HFFc6 (cell line): ENCODE measurements at regions not wholly inside any gene's neighbourhood (a gene's known extent, or its start where the extent isn't known, plus 50 kb on each side); places are given as distances from the start of the nearest gene placed in this dataset.
"Not testable (repeated sequence)": the region's sequence is repeated elsewhere in the genome, so short reads cannot be mapped to it uniquely, and the experiment has no call there.

Experiments used
- DNase-seq: peaks from one replicate; pipeline ENCODE4 v3.0.0-alpha.2; 2018
- H3K27ac Mint-ChIP-seq: 2 replicates; pipeline ENCODE4 v1.8.0; 2020; ENCODE audit warnings: mild to moderate bottlenecking, mixed read lengths
- H3K27me3 Mint-ChIP-seq: 2 replicates; pipeline ENCODE4 v1.8.0; 2021; ENCODE audit warnings: mild to moderate bottlenecking, moderate library complexity, mixed read lengths; ENCODE audit not compliant: insufficient read depth
- H3K36me3 Mint-ChIP-seq: 2 replicates; pipeline ENCODE4 v1.8.0; 2021; ENCODE audit warnings: low read depth, mixed read lengths
- H3K4me1 Mint-ChIP-seq: 2 replicates; pipeline ENCODE4 v1.8.0; 2020; ENCODE audit warnings: low read depth, mixed read lengths
- H3K4me3 Mint-ChIP-seq: 2 replicates; pipeline ENCODE4 v1.8.0; 2020; ENCODE audit warnings: mild to moderate bottlenecking, moderate library complexity, mixed read lengths
- H3K9me3 Mint-ChIP-seq: 2 replicates; pipeline ENCODE4 v1.8.0; 2020; ENCODE audit warnings: mild to moderate bottlenecking, mixed read lengths
- TF ChIP-seq, protein P1 (sequence below): fragments of 200-600 bp; sonication (generic); IDR thresholded peaks from 2 replicates; pipeline ENCODE4 v1.5.0; 2021; ENCODE audit warnings: antibody characterized with exemption, mild to moderate bottlenecking

DNA sequence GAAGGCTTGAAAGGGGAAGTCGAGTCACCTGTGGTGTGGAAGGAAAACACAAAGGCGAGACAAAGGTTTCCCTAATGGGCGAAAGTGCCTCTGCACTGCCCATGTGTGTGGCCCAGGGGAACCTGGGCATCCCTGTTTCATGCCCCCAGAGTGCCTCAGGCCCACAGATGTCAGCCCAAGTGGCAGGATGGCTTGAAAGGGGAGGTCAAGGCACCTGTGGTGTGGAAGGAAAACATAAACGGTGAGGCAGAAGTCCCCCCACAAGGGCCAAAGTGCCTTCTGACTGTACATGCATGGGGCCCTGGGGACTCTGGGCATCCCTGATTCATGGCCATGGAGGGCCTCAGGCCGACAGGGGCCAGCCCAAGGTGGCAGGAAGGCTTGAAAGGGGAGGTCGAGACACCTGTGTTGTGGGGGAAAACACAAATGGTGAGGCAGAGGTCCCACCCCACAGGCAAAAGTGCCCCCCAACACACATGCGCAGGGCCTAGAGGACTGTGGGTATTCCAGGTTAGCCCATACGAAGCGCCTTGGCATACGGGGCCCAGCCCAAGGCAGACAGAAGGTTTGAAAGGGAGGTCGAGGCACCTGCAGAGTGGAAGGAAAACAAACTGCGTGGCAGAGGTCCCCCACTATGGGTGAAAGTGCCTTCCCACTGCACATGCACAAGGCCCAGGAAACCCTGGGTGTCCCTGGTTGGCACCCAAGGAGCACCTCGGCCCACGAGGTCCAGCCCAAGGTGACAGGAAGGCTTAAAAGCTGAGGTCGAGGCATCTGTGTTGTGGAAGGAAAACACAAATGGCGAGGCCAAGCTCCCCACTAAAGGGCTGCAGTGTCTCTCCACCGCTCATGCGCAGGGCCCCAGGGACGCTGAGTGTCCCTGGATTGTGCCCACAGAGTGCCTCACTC lies 382.3 kb downstream of the ALG10 start:
- no peak for DNase-seq
- H3K4me1 Mint-ChIP-seq, result no peaks in the 10 kb centered on the region
- H3K36me3 Mint-ChIP-seq, result peaks cover 11% of the 10 kb centered on the region
- no peak overlapping the region for H3K4me3 Mint-ChIP-seq
- H3K27ac Mint-ChIP-seq, result no peak overlapping the region
- H3K27me3 Mint-ChIP-seq, result peaks cover 2% of the 10 kb centered on the region; the same call in 1 of the 2 replicates
- TF ChIP-seq, protein P1, sequence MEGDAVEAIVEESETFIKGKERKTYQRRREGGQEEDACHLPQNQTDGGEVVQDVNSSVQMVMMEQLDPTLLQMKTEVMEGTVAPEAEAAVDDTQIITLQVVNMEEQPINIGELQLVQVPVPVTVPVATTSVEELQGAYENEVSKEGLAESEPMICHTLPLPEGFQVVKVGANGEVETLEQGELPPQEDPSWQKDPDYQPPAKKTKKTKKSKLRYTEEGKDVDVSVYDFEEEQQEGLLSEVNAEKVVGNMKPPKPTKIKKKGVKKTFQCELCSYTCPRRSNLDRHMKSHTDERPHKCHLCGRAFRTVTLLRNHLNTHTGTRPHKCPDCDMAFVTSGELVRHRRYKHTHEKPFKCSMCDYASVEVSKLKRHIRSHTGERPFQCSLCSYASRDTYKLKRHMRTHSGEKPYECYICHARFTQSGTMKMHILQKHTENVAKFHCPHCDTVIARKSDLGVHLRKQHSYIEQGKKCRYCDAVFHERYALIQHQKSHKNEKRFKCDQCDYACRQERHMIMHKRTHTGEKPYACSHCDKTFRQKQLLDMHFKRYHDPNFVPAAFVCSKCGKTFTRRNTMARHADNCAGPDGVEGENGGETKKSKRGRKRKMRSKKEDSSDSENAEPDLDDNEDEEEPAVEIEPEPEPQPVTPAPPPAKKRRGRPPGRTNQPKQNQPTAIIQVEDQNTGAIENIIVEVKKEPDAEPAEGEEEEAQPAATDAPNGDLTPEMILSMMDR, result no peak
- H3K9me3 Mint-ChIP-seq, result peaks cover 79% of the 10 kb centered on the region

DNA sequence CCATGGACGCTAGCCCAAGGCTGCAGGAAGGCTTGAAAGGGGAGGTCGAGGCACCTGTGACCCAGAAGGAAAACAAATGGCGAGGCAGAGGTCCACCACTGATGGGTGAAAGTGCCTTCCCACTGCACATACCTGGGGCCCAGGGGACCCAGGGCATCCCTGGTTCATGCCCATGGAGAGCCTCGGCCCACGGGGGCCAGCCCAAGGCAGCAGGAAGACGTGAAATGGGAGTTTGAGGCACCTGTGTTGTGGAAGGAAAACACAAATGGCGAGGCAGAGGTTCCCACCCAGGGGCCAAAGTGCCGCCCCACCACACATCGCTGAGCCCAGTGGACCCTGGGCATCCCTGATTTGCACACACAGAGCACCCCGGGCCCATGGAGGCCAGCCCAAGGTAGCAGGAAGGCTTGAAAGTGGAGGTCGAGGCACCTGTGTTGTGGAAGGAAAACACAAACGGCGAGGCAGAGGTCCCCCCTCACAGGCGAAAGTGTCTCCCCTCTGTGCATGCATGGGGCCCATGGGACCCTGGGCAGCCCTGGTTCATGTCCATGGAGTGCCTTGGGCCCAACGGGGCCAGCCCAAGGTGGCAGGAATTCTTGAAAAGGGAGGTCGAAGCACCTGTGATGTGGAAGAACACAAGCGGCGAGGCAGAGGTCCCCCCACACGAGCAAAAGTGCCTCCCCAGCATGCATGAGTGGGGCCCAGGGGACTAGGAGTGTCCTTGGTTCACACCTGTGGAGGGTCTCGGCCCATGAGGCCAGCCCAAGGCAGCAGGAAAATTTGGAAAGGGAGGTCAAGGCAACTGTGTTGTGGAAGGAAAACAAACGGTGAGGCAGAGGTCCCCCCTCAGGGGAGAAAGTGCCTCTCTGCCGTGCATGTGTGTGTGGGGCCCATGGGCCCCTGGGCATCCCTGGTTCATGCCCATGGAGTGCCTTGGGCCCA lies 383.3 kb downstream of the ALG10 start:
- Mint-ChIP-seq H3K9me3 (peaks cover 86% of the 10 kb centered on the region), H3K36me3 (peaks cover 14% of the 10 kb centered on the region), H3K4me3 (no peak overlapping the region), H3K27ac (no peak overlapping the region), H3K4me1 (no peaks in the 10 kb centered on the region), H3K27me3 (peaks cover 2% of the 10 kb centered on the region; the same call in 1 of the 2 replicates)
- TF ChIP-seq, protein P1, result no peak
- DNase-seq, result no peak

DNA sequence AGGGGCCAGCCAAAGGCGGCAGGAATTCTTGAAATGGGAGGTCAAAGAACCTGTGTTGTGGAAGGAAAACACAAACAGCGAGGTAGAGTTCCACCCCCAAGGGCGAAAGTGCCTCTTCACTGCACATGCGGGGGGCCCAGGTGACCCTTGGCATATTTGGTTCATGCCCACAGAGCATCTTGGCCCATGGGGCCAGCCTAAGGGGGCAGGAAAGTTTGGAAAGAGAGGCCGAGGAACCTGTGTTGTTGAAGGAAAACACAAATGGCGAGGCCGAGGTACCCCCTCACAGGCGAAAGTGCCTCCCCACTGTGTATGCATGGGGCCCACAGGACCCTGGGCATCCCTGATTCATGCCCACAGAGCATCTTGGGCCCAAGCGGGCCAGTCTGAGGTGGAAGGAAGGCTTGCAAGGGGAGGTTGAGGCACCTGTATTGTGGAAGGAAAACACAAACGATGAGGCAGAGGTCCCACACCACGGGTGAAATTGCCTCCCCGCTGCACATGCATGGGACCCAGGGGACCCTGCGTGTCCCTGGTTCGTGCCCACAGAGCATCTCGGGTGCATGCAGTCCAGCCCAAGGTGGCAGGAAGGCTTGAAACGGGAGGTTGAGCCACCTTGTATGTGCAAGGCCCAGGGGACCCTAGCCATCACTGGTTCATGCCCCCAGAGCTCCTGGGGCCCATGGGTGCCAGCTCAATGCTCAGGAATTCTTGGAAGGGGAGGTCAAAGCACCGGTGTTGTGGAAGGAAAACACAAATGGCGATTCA lies 384.1 kb downstream of the ALG10 start:
- no peak for DNase-seq
- no peak overlapping the region for H3K27ac Mint-ChIP-seq
- H3K4me1 Mint-ChIP-seq, result no peaks in the 10 kb centered on the region
- H3K36me3 Mint-ChIP-seq, result peaks cover 21% of the 10 kb centered on the region
- H3K4me3 Mint-ChIP-seq, result no peak overlapping the region
- H3K27me3 Mint-ChIP-seq, result no peaks in the 10 kb centered on the region
- H3K9me3 Mint-ChIP-seq, result peaks cover 85% of the 10 kb centered on the region
- TF ChIP-seq, protein P1, result no peak

DNA sequence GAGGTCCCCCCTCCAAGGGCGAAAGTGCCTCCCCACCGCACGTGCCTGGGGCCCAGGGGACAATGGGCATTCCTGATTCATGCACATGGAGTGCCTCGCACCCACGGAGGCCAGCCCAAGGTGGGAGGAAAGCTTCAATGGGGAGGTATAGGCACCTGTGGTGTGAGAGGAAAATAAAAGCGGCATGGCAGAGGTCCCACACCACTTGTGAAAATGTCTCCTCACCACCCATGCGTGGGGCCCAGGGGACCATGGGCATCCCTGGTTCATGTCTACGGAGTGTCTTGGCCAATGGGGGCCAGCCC lies 384.7 kb downstream of the ALG10 start:
- Mint-ChIP-seq H3K27ac (no peak overlapping the region), H3K27me3 (no peaks in the 10 kb centered on the region), H3K9me3 (peaks cover 88% of the 10 kb centered on the region), H3K36me3 (peaks cover 21% of the 10 kb centered on the region), H3K4me3 (no peak overlapping the region), H3K4me1 (no peaks in the 10 kb centered on the region)
- no peak for DNase-seq
- TF ChIP-seq, protein P1, result no peak

DNA sequence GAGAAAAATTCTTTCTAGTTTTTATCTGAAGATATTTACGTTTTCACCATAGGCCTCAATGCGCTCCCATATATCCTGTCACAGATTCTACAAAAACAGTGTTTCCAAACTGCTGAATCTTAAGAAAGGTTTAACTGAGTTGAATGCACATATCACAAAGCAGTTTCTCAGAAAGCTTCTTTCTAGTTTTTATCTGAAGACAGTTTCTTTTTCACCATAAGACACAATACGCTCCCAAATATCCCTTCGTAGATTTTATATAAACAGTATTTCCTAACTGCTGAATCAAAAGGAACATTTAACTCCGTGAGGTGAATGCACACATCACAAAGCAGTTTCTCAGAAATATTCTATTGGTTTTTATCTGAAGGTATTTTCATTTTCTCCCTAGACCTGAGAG lies 385.5 kb downstream of the ALG10 start:
- Mint-ChIP-seq H3K9me3 (peaks cover 88% of the 10 kb centered on the region), H3K27me3 (no peaks in the 10 kb centered on the region), H3K36me3 (peaks cover 21% of the 10 kb centered on the region), H3K27ac (no peak overlapping the region), H3K4me3 (no peak overlapping the region), H3K4me1 (no peaks in the 10 kb centered on the region)
- TF ChIP-seq, protein P1, result no peak
- no peak for DNase-seq

DNA sequence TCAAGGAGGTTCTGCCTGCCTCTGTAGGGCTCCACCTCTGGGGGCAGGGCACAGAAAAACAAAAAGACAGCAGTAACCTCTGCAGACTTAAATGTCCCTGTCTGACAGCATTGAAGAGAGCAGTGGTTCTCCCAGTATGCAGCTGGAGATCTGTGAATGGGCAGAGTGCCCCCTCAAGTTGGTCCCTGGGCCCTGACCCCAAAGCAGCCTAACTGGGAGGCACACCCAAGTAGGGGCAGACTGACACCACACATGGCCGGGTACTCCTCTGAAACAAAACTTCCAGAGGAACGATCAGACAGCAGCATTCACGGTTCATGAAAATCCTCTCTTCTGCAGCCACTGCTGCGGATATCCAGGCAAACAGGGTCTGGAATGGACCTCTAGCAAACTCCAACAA lies 409.2 kb downstream of the ALG10 start:
- H3K36me3 Mint-ChIP-seq, DNase-seq, H3K27ac Mint-ChIP-seq, H3K4me1 Mint-ChIP-seq, H3K27me3 Mint-ChIP-seq, H3K4me3 Mint-ChIP-seq: not testable (repeated sequence)
- H3K9me3 Mint-ChIP-seq, result peaks cover 71% of the 10 kb centered on the region
